ENCODE measurements at regions not wholly inside any gene's neighbourhood (a gene's known extent, or its start where the extent isn't known, plus 50 kb on each side); places are given as distances from the start of the nearest gene placed in this dataset.

- TF ChIP-seq CTCF (IDR thresholded peaks at IDR 0.05) (no peak), POLR2A (IDR thresholded peaks at IDR 0.05) (no peak)
Measured at GRCh38 chr20:22475662-22476061, 108.7 kb downstream of the FOXA2 start.

All from testis (tissue), 2 donors.